Sigmoid colon (tissue), 4 donors: ENCODE measurements at regions not wholly inside any gene's neighbourhood (a gene's known extent, or its start where the extent isn't known, plus 50 kb on each side); places are given as distances from the start of the nearest gene placed in this dataset.

Experiments
- CTCF ChIP-seq, 4 experiments: fragments of 450-650 bp in 3 of 4; fragments of 200-600 bp in 1 of 4; IDR thresholded peaks; one replicate each; pipeline ENCODE4 v1.5.1; 2016 to 2019; ENCODE audit warnings: antibody characterized with exemption in 4 of 4, mild to moderate bottlenecking in 3 of 4, moderate library complexity in 2 of 4
- EP300 ChIP-seq, 4 donors: sonication (generic); formaldehyde crosslinking; IDR thresholded peaks; one replicate each; pipeline ENCODE4 v1.6.1; 2017; ENCODE audit warnings: antibody characterized with exemption in 4 of 4
- POLR2A ChIP-seq, 2 donors: fragments of 450-650 bp; IDR thresholded peaks; one replicate each; pipeline ENCODE4 v1.6.1; 2016; ENCODE audit warnings: antibody characterized with exemption in 2 of 2, mild to moderate bottlenecking in 2 of 2, moderate library complexity in 2 of 2
- POLR2AphosphoS5 ChIP-seq, 4 donors: sonication (generic); formaldehyde crosslinking; IDR thresholded peaks; one replicate each; pipeline ENCODE4 v1.6.1; 2017; ENCODE audit warnings: antibody characterized with exemption in 4 of 4

GRCh38 chr16:8299635-8300034 is 290.7 kb downstream of the TMEM114 start:
- no peak for TF ChIP-seq CTCF (IDR thresholded peaks at IDR 0.05)
- no peak for TF ChIP-seq POLR2AphosphoS5 (IDR thresholded peaks at IDR 0.05)
- TF ChIP-seq EP300 (IDR thresholded peaks at IDR 0.05), result no peak
- TF ChIP-seq POLR2A (IDR thresholded peaks at IDR 0.05), result no peak
